AG10803 (cell line): ENCODE measurements at regions not wholly inside any gene's neighbourhood (a gene's known extent, or its start where the extent isn't known, plus 50 kb on each side); places are given as distances from the start of the nearest gene placed in this dataset.

Experiments used
- DNase-seq: peaks from one replicate; pipeline ENCODE4 v3.0.0; 2010; ENCODE audit warnings: low read depth
- H3K4me3 ChIP-seq: 2 replicates; pipeline ENCODE4 v1.5.1; 2011; ENCODE audit warnings: mild to moderate bottlenecking, low read length, control low read depth
- CTCF ChIP-seq: conservative IDR thresholded peaks from 2 replicates; pipeline ENCODE4 v1.5.1; 2011; ENCODE audit warnings: mild to moderate bottlenecking, low read length, control low read depth, inconsistent platforms

GRCh38 chr12:111086947-111087700 lies 166.7 kb upstream of the MYL2 start:
- no peak for TF ChIP-seq CTCF
- DNase-seq, result no peak
- H3K4me3 ChIP-seq, result no peak overlapping the region

- no peak for TF ChIP-seq CTCF
- DNase-seq, result no peak
Observed at GRCh38 chr12:111085096-111085495, 164.7 kb upstream of the MYL2 start.

GRCh38 chr12:111084605-111085004 lies 164.2 kb upstream of the MYL2 start:
- DNase-seq, result no peak
- H3K4me3 ChIP-seq, result no peak overlapping the region
- TF ChIP-seq CTCF, result no peak

More at GRCh38 chr12:111085096-111085495, 164.7 kb upstream of the MYL2 start:
- no peak overlapping the region for H3K4me3 ChIP-seq

GRCh38 chr12:111084158-111084557 lies 163.8 kb upstream of the MYL2 start:
- no peak overlapping the region for H3K4me3 ChIP-seq
- DNase-seq, result no peak
- TF ChIP-seq CTCF, result no peak

- no peak for DNase-seq
- no peak overlapping the region for H3K4me3 ChIP-seq
- no peak for TF ChIP-seq CTCF
Observed at GRCh38 chr12:111081600-111081999, 161.2 kb upstream of the MYL2 start.

GRCh38 chr12:111078731-111079130 lies 158.4 kb upstream of the MYL2 start:
- no peak for TF ChIP-seq CTCF
- no peak overlapping the region for H3K4me3 ChIP-seq
- no peak for DNase-seq

GRCh38 chr12:111076611-111077451 lies 156.5 kb upstream of the MYL2 start:
- no peak for TF ChIP-seq CTCF
- no peak for DNase-seq
- no peak overlapping the region for H3K4me3 ChIP-seq
